Stimulated activated CD8-positive, alpha-beta memory T cell treated with anti-CD3 and anti-CD28 coated beads, Interleukin-4, amount 100 ng/mL, for 48 hours (primary cell): ENCODE measurements at regions not wholly inside any gene's neighbourhood (a gene's known extent, or its start where the extent isn't known, plus 50 kb on each side); places are given as distances from the start of the nearest gene placed in this dataset.

ENCODE experiments used
- DNase-seq: peaks from one replicate; pipeline ENCODE4 v3.0.0-alpha.2; 2020

GRCh38 chr2:6071519-6071918 lies 379.3 kb downstream of the SOX11 start:
- no peak for DNase-seq

DNA sequence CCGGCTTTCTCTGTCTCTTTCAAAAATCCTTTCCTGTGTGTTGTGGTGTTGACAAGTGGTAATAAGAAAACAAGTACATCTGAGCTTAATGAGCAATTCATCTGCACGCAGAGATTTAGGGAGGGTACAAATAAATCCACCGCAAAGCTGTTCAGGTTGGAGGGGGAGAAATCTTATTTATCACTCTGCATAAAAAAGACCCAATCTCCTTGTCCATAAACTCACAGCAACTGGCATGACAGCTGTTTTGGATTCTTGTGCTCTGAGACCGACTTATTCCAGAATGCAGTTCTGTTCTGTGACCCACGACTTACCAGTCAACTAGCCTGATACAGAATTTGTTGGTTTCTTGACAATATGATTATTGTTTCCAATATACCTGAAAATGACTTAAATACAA lies 380.1 kb downstream of the SOX11 start:
- no peak for DNase-seq

- no peak for DNase-seq
Observed at GRCh38 chr2:6072768-6073167, 380.6 kb downstream of the SOX11 start.

DNA sequence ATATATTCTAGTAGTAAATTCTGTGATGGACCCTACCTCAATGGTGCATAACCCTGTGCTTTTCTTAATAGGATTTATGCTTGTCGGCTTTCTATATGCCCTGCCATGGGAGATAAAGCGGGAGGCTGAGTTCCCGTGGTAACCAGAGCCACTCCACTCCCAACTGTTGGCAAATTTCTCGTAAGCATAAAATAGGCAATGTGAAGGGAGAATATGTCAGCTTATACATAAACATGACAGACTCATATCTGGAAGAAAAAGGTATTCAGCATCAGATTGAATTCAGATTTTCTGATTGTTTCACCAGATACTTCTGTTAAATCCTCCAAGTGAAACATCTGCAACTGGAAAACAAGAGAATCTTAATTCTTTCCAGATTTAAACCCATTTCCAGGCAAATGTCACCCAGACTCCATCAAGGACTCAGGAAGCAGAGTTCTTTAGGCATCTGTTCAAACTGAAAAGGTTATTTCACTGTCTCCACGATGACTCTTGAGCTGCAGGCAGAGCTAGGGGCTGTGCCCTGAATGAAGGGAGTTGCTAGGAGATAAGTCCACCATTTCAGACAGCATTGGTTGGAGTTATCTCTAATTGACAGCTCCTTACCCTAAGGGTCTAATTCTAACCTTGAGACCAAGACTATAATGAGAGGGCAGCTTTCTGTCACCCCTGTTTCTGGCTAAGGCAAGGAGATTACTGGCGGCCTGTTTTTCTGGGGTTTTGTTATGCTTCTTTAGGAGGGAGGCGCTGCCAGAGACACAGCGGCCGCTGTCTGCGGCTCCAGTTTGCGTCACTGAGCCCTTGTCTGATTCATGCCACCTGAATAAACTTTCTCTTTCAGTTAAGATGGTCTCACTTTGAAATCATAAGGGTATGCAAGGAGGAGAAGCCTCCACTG lies 381.3 kb downstream of the SOX11 start:
- no peak for DNase-seq

DNA sequence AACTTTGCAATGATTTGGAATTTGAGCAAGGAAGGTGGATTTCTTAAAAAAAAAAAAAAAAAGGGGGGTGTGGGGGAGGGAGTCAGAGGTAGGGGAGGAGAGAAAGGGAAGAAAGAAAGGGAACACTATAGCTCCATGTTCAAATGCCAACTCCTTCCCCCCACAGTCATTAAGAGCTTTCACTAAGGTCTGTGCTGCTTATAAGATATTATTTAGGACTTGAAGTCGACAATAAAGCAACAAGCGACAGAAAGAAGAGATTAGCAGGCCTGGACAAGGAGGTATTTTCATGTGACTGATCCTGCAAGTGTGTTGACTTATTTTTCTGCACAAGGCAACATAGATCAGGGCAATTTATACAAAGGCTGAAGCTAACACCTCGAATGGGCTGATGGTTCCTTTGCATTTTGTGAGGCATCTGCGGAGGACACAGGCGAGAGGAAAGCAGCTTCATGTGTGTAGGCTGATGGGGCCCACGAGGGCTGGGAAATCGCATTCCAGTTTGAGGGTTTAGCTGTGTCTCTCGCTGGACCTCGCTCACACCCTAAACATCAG lies 382.0 kb downstream of the SOX11 start:
- no peak for DNase-seq

DNA sequence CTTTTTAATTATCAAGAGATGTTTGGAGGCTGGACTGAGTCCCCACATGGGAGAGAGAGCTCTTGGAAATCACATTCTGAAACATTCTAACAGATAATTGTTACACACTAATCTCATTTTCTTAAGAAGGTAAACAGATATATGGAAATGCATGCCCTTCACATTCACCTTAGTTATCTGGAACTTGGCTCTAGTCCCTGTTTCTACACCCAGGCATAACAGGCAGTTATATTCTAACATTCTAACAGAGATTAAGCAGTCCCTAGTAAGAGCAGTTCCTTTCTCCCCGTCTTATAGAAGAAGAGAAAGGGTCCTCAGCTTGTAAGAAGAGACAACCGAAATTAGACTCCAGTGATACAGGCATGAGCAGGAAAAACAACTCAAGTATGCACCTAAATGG lies 385.4 kb downstream of the SOX11 start:
- no peak for DNase-seq

DNA sequence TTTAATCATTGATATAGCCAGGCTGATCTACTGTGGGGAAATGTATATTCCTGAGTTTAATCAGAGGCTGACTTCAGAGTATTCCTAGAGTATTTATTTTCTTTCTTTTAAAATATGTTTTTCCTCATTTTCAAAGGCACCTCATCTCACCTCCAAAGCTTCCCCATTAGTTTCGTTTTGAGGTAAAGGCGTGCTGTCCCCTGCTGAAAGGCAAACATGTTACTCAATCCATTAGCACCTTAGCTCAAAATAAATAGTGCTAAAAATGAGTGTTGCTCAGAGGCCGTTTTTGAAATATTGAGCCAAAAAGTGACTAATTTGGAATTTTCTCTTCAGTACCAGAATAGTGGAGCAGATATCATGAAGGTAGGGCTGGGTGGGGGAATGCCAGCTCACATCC lies 386.2 kb downstream of the SOX11 start:
- no peak for DNase-seq

DNA sequence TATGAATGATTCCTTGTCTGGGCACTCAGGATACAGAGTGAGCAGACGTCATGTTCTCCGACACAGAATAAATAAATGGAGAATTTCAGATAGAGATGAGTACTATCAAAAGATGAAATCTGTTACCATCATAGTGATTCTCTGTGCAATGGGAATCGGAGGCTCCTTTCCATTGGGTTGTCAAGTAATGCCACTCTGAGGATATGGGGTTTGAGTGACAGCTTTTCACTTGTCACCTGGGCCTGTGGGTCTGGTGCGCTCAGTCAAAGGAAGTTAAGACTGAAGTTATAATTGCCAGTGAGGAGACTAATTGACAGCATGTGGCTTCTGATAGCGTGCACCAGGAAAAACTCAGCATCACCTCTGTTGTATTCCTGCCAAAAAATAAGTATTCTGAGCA lies 387.2 kb downstream of the SOX11 start:
- no peak for DNase-seq

- DNase-seq: no peak
Observed at GRCh38 chr2:6080932-6081753, 389.0 kb downstream of the SOX11 start.

DNA sequence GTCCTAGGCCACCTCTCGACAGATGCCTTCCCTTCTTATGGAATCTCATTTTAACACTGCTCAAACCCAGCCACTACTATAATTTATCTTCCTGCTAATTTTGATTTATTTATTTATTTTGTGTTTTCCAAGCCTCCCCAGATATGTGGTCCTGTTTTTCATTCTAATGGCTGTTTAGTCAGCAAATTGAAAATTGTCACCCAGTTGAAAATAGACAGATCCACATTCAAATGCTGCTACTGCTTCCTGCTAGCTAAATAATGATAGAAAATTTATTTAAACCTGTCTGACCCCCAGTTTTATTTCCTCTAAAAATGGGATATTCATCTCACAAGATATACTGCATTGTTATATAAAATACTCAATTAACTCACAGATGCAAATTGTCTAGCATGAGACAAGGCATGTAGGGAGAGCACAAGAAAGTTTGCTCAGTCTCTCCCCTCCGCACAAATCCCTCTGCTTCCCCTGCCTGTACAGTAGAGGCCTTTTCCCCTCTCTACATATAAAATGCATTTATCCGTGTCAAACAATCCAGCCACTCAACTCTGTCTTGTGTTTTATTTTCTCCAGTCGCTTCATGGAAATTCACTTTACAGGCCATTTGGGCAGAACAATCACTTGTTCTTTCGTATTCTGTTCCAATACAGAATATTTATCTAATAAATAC lies 389.9 kb downstream of the SOX11 start:
- no peak for DNase-seq

- no peak for DNase-seq
Observed at GRCh38 chr2:6082625-6083018, 390.4 kb downstream of the SOX11 start.

DNA sequence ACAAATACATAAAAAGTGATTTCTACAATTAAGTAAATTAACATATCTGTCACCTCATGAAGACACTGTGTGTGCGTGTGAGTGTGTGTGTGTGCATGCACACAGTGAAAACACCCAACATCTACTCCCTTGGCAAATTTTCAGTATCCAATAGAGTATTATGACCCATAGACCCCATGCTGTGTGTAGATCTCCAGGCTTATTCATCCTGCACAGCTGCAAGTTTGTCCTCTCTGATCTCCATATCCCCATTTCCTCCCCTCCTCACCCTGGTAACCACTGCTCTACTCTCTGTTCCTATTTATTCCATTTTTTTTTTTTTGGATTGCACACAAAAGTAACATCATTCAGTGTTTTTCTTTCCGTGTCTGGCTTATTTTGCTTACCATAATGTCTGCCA lies 391.0 kb downstream of the SOX11 start:
- no peak for DNase-seq

DNA sequence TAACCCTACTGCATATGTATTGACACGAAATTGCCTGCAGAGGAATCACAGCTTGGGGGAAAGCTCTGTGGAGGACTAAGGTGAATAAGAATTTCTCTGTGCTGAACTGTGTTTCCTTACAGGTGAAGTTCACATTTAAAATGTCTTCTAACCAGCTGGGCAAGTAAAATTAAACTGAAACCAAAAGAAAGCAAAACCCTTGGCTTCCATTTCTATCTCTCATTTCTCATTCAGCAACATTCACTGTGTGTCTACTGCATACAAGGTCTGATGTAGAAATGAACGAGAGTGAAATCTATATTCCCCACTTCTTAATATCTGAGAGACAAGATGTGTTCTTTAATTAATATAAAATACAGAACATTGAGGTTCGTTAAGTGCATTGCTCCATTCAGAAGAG lies 397.3 kb downstream of the SOX11 start:
- no peak for DNase-seq

DNA sequence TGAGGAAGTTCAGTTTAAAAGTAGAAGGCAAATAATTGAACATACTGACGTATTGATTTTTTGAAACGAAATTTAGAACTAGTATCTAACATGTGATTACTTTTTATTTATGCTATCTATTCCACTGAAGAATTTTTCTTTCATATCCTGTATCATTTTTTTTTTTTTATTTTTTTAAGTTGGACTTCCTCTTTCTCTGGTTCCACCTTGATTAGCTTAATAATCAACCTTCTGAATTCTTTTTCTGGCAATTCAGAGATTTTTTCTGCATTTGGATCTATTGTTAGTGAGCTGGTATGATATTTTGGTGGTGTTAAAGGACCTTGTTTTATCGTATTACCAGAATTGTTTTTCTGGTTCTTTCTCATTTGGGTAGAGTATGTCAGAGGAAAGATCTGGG lies 411.2 kb downstream of the SOX11 start:
- DNase-seq: no peak

DNA sequence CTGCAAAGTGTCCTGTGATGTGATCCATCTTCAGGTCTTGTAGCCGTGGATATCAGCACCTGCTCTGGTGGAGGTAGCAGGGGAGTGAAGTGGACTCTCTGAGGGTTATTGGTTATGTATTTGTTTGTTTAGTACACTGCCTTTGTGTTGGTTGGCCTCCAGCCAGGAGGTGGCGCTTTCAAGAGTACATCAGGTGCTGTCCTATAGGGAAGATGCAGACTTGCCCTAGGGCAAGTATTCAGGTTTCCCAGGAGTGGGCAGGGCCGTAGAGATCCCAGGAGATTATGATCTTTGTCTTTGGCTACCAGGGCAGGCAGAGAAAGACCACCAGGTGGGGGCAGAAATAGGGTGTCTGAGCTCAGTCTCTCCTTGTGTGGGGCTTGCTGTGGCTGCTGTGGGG lies 411.8 kb downstream of the SOX11 start:
- no peak for DNase-seq

DNA sequence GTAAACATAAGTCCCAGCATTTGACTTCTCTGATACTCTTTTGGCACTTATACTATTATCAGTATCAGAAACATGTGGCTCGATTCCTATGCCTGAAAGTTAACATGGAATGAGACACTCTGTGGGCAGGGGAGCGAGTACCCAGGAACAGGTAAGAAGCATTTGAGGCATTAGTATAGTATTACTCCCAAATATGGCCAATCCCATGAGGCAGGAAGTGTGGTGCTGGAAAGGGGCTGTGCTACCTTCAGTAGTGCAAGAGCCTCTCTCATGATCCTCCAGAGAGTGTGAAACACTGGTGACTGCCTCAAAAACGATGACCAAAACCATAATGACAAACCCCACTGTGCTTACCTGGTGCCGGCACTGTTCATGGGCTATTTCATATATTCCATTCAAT lies 415.1 kb downstream of the SOX11 start:
- DNase-seq: no peak

DNA sequence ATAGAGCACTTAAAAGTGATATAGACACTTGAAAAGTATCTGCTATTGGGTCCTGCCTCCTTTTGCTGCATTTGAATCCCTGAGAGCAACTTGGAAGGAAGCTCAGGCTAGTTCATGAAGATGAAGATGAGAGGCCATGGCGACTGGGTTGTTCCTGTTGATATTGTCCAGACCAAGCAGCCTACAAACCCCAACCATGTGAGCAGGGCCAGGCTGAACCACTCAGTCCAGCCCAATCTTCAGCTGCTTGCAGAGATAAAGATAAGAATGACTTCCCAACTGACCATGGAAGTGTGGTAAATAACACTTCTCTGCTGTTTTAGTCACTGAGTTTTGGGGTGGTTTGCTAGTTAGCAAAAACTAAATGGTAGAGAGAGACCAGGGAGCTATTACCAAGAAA lies 417.6 kb downstream of the SOX11 start:
- DNase-seq: no peak

GRCh38 chr2:6111781-6112261 lies 419.6 kb downstream of the SOX11 start:
- DNase-seq: no peak

- DNase-seq: no peak
Observed at GRCh38 chr2:6113786-6114185, 421.6 kb downstream of the SOX11 start.

- DNase-seq: no peak
Observed at GRCh38 chr2:6127718-6128117, 435.5 kb downstream of the SOX11 start.

DNA sequence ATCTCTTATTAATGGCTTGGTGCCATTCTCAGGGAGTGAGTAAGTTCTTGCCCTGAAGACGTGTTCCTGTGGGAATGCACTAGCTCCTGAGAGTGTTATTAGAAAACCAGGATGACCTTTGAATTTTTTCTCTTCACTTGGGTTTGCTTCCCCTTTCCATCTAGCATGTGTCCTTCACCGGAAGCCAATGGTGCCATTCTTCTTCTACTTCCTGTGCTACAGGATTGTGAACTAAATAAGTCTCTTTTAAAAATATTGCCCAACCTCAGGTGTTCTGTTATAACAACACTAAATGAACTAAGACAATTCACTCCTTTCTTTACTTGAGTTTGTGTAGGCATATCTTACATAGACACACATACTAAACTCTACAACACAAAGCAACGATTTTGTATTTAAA lies 447.0 kb downstream of the SOX11 start:
- no peak for DNase-seq

DNA sequence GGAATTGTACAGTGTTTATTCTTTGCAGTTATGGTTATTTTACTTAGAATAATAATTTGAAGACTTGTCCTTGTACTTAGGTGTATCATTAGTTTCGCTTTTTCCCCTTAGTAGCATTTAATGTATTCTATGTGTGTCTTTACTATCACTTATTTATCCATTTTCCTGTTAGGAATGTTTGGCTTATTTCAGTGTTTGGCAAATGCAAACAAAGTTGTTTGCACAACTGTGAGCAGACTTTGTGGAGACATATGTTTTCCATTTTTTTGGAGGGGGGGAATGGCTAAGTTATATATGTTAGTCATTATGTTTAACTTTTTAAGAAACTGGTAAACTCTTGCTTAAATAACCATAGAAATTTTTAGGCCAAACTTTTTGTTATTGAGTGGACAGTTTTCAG lies 447.7 kb downstream of the SOX11 start:
- DNase-seq: no peak

DNA sequence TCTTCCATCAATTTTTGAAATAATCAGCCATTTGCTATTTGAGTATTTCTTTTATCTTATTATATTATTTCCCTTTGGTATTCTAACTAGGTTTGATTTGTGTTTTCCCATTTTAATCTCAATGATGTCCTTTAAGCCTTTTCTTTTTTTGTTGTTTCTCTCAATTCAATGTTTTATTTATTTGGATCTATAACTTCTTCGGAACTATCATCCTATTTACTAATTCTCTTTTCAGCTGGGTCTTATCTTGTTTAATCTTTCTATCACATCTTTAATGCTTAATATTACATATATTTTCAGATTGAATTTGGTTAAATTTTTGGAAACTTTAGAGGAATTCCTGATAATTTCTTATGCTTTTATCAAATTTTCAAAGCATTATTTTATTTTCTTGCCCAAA lies 448.3 kb downstream of the SOX11 start:
- DNase-seq: no peak
